ENCODE measurements at regions not wholly inside any gene's neighbourhood (a gene's known extent, or its start where the extent isn't known, plus 50 kb on each side); places are given as distances from the start of the nearest gene placed in this dataset.

DNA sequence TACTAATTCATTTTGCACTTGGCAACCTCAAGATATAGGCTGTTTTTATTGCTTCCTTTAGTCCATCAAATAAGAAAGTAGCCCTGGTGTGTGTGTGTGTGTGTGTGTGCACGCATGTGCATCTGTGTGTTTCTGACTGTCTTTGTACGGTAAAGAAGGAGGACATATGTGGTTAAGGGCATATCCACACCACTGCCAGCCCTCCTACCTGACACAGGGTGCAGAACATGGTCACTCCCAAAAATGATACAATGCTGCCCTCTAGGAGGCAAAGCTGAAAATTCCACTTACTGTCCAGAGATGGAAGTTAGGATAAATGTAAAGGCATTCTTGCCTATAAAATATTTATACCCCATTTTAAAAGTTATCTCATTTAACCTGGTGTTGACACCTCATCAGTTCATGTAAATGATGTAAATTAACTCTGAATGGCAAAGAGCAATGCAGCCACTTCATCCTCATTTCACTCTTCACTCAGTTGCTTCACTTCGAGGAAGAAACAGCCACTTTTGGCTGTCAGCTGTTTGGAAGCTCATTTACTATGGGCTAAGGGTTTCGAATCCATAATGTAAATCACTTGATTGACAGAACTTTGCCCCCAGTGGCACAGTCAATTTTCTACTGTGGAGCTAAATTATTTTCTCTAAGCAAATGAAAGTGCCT lies 83.1 kb upstream of the MTNR1B start:
- DNase-seq = peak; percentile 63

DNA sequence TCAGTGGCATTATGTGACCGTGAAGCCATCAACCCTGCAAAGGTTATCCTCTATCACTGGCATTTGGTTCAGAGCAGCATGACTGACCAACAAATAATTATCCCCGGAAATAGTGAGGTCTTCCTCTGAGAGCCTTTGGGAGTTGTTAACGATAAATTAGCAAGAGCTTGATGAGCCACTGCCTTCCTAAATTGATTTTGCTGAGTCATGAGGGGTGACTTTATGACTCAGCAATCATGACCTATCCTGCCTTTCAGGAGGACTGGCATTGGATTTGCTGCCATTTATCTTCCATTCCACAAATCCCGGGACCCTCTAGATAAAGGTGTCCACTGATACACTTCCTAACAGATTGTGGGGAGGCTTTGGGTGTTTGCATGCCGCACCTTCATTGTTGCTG lies 80.8 kb upstream of the MTNR1B start:
- DNase-seq = no peak

DNA sequence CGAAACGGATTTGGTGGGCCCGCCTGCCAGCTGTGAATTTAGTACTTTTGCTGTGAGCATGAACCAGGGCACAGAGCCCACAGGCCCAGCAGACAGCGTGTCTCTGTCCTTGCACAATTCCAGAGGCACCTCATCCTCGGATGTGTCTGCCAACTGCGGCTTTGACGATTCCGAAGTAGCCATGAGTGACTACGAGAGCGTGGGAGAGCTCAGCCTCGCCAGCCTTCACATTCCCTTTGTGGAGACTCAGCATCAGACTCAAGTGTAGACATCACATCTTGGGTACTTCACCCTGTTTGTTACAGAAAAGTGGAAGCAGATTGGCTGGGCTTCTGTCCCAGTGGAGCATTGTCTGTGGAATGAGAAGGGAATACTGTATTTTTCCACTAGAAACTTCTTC lies 78.6 kb upstream of the MTNR1B start:
- no peak for DNase-seq

DNA sequence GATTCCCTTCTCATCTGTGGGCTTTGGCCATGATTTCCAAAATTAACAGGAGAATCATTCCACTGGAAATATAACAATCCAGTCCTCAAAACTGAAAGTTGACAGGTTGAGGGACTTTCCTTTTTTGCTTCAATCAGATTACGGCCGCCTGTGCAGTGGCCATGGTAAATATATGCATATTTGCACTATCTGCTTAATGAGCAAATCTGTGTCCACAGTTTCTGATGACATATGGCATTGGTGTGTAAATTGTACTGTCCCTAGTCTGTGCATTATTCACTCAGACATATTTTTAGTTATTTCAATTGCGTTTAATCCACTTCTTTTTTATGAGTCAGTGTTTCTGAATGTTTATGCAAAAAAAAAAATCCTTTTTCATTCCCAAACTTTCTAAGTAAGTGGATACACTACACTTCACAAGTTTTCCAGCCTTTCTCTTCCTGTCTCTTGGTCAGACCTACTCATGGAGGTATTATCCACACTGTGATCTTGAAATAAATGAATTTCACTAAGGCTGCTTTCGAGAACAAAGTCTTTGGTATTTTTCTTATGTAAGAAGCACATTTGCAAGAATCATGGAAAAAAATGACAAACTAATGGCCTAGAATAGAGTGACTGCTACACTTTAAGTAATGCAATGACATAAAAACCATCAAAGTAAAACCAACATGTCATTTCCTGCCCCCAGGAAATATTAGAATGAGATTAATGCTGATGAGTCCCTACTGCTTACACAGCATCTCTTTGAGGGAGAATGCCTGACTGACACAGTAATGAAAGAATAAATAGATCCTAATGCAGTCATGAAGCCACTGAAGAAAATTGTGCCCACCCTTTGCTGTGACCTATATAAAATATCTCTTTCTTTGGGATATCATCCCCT lies 76.4 kb upstream of the MTNR1B start:
- no peak for DNase-seq

DNA sequence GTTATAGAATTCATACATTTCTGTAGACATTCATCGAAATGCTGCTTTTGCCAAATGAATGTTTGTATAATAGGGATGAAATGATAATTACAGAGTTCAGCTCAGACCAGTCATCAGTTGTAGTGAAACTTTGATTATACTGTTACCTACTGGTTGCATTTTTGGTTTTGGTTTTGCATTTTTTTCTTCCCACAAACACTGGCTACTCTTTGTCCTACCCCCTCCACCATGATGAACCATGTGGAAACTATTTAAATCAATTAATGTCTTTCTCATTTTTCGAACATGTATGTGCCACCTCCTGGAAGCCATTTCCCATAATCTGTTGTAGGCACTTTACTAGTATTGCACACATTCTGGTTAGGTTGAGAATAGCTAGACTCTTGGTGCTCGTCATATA lies 75.3 kb upstream of the MTNR1B start:
- no peak for DNase-seq

DNA sequence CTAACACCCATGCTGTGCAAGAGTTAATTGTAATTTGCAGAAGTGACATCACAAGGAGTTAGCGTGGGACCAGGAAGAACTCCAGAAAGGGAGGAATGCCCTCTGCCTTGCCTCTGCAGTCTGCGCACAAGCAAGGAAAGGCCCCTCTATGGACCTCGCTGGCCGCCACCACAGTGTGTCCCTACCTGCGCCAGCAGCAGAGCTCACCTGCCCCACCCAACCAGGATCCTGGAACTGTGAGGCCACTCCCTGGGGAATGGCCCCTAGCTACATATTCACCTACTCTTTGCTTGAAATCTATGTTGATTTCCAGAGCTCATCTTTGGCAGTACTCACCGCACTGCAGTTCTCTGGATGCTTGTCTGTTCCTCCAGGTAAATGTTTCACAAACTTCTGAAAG lies 72.0 kb upstream of the MTNR1B start:
- DNase-seq = no peak

DNA sequence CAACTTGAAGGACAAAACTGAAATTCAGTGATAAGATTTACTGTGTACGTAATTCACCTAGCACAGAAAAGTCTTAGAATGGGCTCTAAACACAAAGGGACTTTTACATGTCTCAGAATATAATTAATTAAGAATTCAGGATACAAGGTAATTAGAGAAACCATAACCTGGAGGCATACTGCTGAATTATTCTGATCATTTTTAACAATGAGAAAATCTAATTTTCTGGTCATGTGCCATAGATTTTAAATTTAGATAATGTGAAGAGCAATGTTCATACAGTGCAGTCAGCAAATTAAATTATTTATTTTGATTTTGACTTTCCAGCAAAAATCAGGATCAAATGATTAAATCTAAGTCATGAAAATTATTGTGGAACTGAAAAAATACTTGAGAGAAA lies 67.0 kb upstream of the MTNR1B start:
- no peak for DNase-seq

DNA sequence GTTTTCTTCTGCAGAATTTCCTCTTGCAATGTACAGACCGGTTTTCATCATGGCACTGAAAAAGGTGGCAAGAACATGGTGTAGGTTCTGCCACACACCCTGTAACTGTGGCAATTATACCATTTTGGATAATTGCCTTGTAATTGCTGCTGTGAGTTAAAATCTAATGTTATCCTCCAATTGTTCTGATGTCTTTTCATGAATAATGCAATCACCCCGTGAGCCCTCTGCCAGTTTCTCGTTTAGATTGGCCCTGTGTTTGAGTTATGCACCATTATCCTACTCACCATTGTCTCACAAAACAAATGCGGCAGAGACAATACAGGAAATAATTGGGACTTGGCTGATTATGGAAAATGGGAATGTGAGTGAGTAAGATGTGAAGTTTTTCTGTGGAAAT lies 61.8 kb upstream of the MTNR1B start:
- DNase-seq = no peak

DNA sequence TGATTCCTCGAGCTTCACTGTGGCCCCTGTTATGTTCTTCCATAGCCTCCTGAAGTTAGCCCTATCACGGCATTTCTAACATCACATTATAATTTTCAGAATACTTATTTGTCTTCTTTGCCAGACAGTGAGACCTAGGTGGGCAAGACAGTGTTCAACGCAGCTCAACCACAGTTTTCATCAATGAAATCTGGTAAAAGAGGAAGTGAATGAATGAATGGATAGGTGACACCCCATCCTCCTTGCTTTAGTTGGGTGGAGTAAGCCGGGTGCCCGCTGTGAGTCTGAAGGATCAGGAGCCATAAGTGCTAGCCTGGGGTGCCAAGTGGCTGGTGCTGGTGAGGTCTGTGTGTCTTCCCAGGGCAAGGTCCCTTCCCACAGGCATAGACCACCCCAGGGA lies 60.2 kb upstream of the MTNR1B start:
- DNase-seq = no peak

DNA sequence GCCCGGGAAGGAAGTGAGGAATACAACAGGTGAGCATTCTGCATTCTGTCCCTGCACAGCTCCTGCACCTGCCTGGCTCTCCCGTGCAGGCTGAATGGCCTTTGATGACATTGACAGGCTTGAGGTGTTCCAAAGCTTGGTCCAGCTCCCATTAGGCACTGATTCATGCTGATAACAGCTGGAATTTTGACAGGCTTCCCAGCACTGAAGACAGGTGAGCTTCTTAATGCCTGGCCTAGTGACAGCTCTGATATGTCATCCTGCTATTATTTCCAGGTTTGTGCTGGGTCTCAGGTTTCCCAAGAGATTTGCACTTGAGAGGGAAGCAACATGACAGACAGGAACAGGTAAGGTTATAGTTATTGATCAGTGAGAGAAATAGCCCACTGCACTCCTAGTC lies 58.0 kb upstream of the MTNR1B start:
- no peak for DNase-seq

DNA sequence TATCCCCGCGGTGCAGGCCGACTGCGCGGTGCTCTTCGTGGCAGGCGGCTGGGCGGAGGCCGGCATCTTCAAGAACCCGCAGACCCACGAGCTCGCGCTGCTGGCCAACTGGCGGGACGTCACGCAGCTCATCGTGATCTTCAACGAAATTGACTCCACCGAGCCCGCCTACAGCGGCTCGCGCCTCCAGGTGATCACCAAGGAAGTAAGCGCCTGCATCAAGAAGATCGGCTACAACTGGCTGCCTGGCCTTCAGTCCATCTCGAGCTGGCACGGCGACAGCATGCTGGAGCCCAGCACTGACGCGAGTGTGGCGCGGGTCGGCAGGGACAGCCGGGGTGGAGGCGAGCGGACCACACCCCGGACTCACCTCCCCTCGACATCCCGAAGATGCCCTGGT lies 53.9 kb upstream of the MTNR1B start:
- DNase-seq = no peak

DNA sequence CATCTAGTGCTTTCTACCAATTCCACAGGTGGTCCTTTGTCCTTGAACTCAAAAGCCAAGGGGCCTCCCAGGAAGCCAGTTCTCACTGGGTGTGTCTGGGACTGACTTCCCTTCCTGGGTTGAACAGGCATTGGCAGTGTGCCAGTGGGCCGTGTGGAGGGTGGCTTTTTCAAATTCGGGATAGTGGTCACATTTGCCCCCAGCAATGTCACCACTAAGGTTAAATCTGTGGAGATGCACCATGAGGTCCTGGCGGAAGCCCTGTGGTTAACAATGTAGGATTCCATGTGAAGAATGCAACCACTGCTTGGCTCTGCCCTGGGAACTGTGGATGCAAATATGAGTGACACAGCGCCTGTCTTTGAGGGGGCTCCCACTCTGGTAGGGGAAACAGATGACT lies 53.2 kb upstream of the MTNR1B start:
- no peak for DNase-seq

DNA sequence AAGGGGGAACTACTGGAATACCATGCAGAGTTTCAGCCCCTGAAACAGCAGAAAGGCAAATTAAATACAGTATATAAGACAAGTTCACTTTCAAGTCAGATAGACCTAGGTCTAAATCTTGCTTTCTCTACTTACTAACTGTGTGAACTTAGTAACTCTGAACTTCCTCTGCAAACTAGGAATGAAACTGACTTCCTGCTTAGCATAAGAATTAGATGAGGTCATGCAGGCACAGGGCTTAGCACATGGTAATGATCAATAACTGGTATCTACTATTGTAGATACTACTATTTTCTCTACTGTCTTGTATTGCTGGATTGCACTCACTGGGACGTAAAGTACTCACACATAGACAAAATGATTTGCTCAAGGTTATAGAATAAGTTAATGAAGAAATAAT lies 51.5 kb upstream of the MTNR1B start:
- no peak for DNase-seq

DNA sequence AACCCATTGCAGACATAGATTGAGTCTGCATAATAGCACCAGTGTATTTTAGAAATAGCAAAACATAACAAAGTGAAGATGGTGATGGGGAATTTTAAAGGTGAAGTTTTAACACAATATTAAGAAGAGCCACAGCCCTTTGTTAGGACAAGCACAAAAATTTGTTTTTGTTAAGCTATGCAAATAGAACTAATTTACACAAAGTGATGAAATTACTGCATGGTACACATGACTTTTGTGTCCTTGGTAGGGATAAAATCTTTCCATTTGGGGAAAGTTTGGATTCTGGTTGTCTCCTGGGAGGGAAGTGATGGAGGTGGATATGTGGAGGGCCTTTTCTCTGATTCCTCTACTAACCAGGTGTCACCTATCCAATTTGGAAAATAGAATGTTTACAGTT lies 50.4 kb upstream of the MTNR1B start:
- DNase-seq = no peak
